ENCODE measurements at regions not wholly inside any gene's neighbourhood (a gene's known extent, or its start where the extent isn't known, plus 50 kb on each side); places are given as distances from the start of the nearest gene placed in this dataset.

- H2BK20ac ChIP-seq (ENCODE audit: low read depth, low read length), result no peak overlapping the region
- no peaks in the 10 kb centered on the region for H4K20me1 ChIP-seq (ENCODE audit: insufficient read depth, low read length)
- no peak overlapping the region for H3K4me2 ChIP-seq (ENCODE audit: low read depth, low read length)
- H2AK9ac ChIP-seq (replicated peaks; ENCODE audit: low read depth, low read length, poor library complexity), result no peak overlapping the region
- H2AFZ ChIP-seq (replicated peaks; ENCODE audit: low read length, poor library complexity), result no peak overlapping the region
- H4K91ac ChIP-seq (ENCODE audit: insufficient read depth, low read depth, low read length), result no peak overlapping the region
- intact Hi-C loops (cut with micrococcal nuclease) (no loop called here), dilution Hi-C loops (cut with HindIII; ENCODE audit: low sequenced_read_pairs, unreplicated experiment) (no loop called here), in situ Hi-C loops (cut with MboI; ENCODE audit: low sequenced_read_pairs) (no loop called here)
- no peaks in the 10 kb centered on the region for H3K9me1 ChIP-seq (ENCODE audit: insufficient read depth, low read length)
- WGBS, 2 experiments (ENCODE audit: extremely low coverage in 2 of 2, insufficient read length in 1 of 2), result 88% methylated on average over 3 of the region's 8 CpGs; no CpG with 5 or more reads in 1 of the 2 experiments
- BruUV-seq (replicated peaks), result no TSS peak
- H3K14ac ChIP-seq (replicated peaks; ENCODE audit: low read depth, low read length), result no peak overlapping the region
- DNase-seq, result no peak
- H3K36me3 ChIP-seq (ENCODE audit: control insufficient read depth, insufficient read depth, low read length), result no peaks in the 10 kb centered on the region
- no peak overlapping the region for H3K18ac ChIP-seq (ENCODE audit: low read depth, low read length)
- H3K56ac ChIP-seq (ENCODE audit: extremely low read depth, insufficient read depth, low read length), result no peak overlapping the region
- TF ChIP-seq USF2 (IDR thresholded peaks at IDR 0.05; ENCODE audit: low read depth, low read length) (no peak), CTCF (conservative IDR thresholded peaks at IDR 0.05; ENCODE audit: low read depth, low read length) (no peak), NFE2L2 (IDR thresholded peaks at IDR 0.05; ENCODE audit: low read depth, low read length) (no peak), MAZ (IDR thresholded peaks at IDR 0.05; ENCODE audit: borderline replicate concordance, low read depth, low read length) (no peak), ELK1 (IDR thresholded peaks at IDR 0.05; ENCODE audit: borderline replicate concordance, low read depth, low read length) (no peak), BHLHE40 (IDR thresholded peaks at IDR 0.05; ENCODE audit: low read depth, low read length) (no peak), SMC3 (IDR thresholded peaks at IDR 0.05; ENCODE audit: low read depth, low read length) (no peak)
- no peak overlapping the region for H3K4me3 ChIP-seq (ENCODE audit: insufficient read depth, low read depth, low read length)
- no peak overlapping the region for H2BK120ac ChIP-seq (ENCODE audit: low read depth, low read length)
- H3K4ac ChIP-seq (ENCODE audit: low read depth, low read length), result no peak overlapping the region
- ChIA-PET POLR2A (ENCODE audit: unreplicated experiment) (no interaction called here), CTCF (no interaction called here)
- H2BK15ac ChIP-seq (ENCODE audit: low read depth, low read length), result no peak overlapping the region
- ATAC-seq (ENCODE audit: low read depth), result no peak
- H2BK5ac ChIP-seq (ENCODE audit: low read depth, low read length, poor library complexity, severe bottlenecking), result no peak overlapping the region
- H3K4me1 ChIP-seq (ENCODE audit: control insufficient read depth, insufficient read depth, low read length), result no peaks in the 10 kb centered on the region
- H3K9ac ChIP-seq (ENCODE audit: low read depth, low read length), result no peak overlapping the region
- H3K9me3 ChIP-seq (ENCODE audit: control insufficient read depth, insufficient read depth, low read length), result peaks cover 7% of the 10 kb centered on the region
- H4K5ac ChIP-seq (ENCODE audit: low read depth, low read length), result no peak overlapping the region
- no peak overlapping the region for H2AK5ac ChIP-seq (ENCODE audit: low read depth, low read length)
- no peak overlapping the region for H3K27ac ChIP-seq (ENCODE audit: insufficient read depth, low read length)
- H3K79me1 ChIP-seq (ENCODE audit: low read depth in 1 of 2, low read length in 2 of 2), result no peaks in the 10 kb centered on the region
- no peak overlapping the region for H4K8ac ChIP-seq (ENCODE audit: low read depth in 2 of 2, low read length in 2 of 2)
- no peaks in the 10 kb centered on the region for H3K27me3 ChIP-seq (ENCODE audit: control insufficient read depth, insufficient read depth, low read length)
- H3K23ac ChIP-seq (ENCODE audit: low read depth, low read length), result no peak overlapping the region
Observed at GRCh38 chr16:73714976-73715375, 581.6 kb upstream of the PSMD7 start.
